SKM-1 (cell line): ENCODE measurements at regions not wholly inside any gene's neighbourhood (a gene's known extent, or its start where the extent isn't known, plus 50 kb on each side); places are given as distances from the start of the nearest gene placed in this dataset.
"Not testable (repeated sequence)": the region's sequence is repeated elsewhere in the genome, so short reads cannot be mapped to it uniquely, and the experiment has no call there.

Source experiments
- DNase-seq: peaks from one replicate; lab custom pipeline; 2025; ENCODE audit not compliant: unreplicated experiment; lab: John Stamatoyannopoulos, UW

DNA sequence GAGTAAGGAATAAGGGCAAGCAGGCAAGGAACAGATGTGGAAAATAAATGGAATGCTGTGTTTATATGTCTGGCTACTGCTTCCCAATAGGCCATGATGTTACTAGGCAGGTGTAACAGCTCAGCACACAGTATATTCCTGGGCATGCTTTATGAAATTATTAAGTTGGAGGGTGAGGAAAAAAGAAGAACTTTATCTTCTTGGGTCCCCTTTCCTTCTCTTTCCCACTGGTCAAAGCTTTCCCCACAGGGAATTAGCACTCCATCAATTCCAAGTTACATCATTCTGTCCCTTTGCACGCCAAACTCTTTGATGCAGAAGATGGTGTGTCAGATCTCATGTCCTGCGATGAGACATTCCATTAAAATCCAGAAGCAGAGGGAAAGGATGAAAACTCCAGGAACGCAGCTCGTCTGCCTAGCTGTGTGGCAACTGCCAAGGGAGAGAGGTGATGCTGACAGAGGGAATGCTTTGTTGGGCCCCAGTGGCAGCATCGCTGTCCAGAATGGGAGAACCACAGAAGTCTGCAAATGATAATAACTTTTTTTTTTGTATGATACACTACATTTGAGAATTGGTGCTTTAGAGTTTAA is 447.3 kb upstream of the ARRDC3 start:
- no peak for DNase-seq

DNA sequence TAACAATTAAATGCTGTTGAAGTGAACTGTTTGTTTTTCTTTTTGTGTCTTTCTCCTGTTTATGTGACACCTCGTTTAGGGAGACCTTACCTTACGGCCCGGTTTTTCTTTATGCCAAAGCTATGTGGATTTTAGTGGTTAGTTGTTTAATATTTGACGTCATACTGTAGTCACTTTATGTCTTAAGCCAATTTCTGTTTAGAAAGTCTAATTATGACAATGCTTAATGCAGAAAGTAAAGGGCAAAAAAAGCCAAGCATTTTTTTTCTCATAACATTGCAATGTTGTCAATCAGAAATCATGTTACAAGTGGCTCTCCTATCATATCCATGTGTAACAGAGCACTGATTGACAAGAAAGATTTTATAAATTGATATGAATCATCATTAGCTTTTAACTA is 442.5 kb upstream of the ARRDC3 start:
- DNase-seq, result no peak

DNA sequence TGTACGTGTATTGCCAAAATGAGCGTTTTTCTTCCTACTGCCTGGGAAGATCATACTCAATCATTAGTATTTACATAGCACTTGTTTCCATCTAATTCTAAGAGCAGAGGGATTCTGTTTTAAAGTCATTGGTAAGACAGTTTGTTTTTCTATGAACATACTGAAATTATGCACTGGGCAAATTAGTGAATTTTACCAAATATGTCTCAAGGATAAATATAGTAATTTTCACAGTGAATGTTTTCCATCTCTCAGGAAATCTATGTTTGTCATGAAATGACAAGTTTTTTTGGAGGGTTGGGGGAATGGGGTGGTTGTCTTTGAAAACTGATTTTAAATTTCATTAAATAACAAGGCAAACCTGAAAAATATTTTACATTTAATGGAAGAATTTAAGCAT is 441.3 kb upstream of the ARRDC3 start:
- DNase-seq, result no peak

DNA sequence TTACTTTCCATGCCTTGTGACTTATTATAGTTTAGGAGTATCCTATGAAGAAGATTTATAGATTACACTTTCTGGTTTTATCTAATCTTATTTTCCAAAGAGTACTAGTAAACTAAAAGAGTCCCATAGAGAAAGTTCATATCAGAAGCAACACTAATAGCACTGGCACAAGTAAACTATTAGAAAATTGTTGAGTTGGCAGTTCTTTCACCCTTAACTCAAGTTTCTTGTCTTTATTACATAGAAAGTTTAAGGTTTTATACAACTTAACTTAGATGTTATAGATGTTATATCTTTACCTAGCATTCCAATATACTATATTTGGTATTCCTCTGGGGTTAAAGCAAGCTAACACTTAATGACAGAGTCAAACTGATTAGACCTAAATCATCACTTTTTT is 437.8 kb upstream of the ARRDC3 start:
- no peak for DNase-seq

DNA sequence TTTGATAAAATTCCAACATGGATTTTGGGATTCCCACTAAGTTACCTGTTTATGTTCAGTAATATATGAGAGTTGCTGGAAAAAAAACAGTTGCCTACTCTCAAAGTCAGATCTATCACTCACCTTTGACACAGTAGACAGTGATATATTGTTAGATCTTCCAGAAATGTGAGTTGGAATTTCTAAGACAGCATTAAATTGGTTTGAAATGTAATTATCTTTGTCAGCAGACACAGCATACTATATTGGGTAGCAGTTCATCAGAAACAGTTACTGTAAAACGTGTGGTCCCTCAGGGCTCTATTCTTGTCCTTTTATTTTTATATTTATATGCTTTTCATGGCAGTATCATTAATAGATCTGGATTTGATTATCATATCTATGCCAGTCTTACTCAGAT is 433.6 kb upstream of the ARRDC3 start:
- DNase-seq, result no peak

DNA sequence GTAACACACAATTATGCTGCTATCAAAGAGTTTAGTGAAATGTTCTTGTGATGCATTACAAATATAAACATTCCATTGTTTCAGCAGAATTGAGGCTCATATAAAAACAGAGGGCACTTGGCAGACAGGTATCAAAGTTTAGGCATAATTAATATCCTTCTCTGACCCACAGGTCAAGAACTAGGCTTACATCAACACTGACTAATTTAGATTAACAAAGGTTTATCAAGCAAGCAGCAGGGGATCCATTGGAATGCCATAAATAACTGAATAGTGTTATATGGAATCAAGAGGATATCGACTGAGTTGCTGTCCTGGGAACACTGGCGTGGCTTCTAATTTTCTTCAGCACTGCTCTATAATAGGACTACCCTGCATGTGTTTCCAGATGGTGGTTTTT is 414.5 kb upstream of the ARRDC3 start:
- DNase-seq, result no peak

DNA sequence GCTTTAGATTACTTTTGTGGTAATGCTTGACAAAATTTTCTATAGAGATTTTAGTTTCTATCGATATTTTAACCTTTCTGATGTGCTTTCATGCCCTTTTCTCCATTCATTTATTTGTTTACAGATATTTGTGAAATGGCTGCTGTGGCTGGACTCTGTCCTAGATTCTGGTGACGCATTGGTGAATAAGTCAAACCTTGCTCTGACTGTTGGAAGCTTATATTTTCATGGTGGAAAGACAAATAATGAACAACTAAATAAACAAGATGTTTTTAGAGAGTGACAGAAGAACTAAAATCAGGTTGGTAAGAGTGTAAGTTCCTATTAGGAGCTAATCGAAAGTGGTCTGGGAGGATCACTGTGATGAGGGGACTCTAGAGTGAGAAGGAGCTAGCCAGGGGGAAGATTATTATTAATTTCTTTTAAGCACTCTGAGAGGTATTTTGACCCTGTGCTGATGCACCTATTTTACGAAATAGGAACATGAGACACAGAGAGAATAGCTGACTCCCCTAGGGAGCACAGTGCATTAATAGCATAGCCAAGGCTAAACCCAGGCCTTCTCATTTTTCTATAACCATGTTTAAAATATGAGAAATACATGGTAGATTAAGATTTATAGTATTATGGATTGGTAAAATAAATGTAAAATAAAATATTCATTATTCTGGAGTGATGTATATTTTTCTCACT is 411.9 kb upstream of the ARRDC3 start:
- DNase-seq, result no peak

DNA sequence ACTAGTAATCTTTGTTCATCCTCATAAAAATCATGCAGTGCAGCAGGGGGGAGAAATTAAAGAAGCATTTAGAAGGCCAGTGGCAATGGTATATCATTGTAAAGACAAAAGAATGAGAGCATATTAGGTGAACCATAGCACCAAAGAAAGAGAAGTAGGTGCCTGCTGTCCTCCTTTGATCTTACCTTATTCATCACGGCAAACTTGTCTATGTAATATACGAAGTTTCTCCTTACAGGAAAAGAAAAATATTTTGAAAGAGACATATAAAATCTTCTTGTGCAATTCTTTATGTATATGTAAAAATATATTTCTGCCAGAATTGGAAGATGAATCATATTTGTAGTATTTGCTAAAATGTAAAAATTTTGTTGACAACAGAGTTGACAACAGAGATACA is 411.3 kb upstream of the ARRDC3 start:
- DNase-seq, result no peak

DNA sequence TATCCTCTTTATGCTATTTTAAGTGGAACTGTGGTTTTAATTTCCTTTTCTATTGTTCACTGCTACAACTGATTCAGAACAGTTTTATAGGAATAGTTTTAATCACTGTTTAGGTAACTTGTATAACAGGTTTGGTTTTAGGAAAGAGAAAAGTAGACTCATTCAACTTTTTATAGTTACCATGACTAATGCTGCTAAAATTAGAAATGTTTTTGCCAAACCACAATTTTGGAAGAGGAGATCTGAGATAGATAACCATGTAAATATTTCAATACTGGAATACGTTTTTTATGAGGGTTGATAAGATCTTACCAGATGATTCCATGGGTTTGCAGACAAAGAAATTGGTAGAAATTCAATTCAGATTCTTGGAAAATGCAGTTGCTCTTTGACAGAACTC is 404.6 kb upstream of the ARRDC3 start:
- DNase-seq, result no peak

DNA sequence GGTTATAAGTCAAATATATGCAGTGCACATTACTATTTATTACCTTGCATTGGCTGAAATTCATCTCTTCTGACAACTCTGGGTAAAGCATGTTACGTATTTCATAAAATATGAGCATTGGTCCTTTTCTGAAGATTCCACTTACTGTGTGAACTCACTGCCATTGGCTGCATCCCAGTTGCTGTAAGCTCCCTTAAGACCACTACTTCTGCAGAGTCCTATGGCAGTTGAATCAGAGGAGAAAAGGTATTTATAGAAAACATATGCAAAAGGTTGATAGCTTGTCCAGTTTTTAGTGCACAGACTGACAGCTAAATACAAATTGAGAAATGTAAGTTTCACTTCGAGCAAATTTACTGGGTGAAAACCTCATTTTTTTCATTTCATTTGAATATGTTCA is 394.6 kb upstream of the ARRDC3 start:
- no peak for DNase-seq

DNA sequence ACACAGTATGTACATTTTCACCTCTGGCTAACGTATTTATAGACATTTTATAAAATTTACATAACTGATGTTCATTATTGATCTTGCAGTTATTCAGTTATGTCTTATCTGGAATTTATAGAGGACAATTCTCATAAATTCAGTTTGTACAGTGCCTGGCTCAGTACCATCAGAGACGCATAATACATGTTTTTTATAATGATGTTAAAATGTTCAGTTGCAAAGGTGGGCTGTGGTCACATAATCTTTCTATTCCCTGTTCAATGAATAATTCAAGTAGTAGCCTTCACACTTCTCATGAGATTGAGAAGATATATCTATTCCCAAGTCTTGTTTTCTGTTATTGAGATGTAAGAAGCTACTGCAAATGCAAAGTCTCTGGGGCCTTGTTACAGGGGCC is 393.1 kb upstream of the ARRDC3 start:
- DNase-seq, result no peak

DNA sequence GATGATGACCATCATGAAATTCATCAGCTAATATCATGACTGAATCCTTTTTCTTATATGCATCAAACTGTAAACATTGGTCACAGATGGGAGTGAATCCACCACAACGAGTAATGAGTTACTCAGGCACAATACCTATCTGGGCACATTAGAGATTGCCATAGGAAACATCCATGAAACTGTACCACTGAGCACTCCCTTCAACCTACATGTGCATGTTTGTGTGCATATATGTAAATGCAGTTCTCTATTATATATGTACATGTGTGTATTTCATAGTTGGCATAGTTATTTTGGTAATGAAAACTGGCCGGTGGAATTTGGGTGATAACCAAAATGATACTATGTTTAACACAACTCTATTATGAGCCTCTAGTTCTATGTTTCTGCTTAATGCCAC is 387.3 kb upstream of the ARRDC3 start:
- no peak for DNase-seq

DNA sequence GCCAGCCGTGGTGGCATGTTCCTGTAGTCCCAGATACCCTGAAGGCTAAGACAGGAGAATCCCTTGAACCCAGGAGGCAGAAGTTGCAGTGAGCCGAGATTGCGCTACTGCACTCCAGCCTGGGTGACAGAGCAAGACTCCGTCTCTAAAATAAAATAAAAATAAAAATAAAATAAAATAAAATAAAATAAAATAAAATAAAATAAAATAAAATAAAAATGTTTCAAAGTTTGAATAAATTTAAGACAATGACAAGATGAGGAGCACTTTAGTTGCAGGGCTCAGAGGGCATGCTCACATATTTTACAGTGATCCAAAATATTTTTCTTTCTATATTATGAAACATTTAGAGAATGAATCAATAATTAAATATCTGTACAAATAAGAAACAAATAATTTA is 374.3 kb upstream of the ARRDC3 start:
- not testable (repeated sequence) for DNase-seq

DNA sequence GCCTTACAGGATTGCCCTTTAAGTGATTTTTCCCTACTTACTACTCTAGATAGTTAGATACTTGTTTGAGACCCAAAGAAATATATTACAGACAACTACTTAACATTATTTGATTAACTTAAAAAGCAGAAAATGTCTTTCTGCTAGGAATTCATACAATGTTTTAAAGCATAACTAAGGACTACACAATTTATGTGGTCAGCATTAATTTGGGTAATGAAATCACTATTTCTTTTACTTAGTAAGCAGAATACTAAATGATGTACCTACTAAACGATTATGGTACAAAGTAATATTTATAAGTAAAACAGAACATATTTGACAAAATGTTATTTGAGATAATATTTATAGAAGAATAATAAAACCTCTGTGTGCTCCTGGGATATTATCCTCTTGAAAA is 371.9 kb upstream of the ARRDC3 start:
- no peak for DNase-seq

DNA sequence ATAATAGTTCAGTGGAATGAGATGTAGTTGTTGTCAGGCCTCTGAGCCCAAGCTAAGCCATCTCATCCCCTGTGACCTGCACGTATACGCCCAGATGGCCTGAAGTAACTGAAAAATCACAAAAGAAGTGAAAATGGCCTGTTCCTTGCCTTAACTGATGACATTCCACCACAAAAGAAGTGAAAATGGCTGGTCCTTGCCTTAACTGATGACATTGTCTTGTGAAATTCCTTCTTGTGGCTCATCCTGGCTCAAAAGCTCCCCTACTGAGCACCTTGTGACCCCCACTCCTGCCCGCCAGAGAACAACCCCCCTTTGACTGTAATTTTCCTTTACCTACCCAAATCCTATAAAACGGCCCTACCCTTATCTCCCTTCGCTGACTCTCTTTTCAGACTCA is 361.4 kb upstream of the ARRDC3 start:
- not testable (repeated sequence) for DNase-seq

DNA sequence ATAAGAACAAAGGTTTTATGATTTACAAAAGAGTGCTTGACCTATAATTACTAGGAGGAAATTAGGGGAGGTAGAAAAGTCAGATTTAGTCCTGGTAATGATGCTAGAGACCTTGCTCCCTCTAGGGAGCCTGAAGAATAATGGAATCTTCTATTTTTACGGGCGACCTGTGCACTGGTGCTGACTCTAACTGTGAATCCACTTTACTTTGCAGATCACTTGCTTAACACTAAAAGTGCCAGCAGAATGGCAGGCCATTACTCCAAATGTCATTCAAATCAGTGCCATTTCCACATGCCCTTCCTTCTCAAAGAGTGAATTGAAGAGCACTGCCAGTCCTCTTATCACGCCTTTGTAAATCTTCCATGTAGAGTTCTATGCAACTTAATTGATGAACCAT is 359.4 kb upstream of the ARRDC3 start:
- no peak for DNase-seq

DNA sequence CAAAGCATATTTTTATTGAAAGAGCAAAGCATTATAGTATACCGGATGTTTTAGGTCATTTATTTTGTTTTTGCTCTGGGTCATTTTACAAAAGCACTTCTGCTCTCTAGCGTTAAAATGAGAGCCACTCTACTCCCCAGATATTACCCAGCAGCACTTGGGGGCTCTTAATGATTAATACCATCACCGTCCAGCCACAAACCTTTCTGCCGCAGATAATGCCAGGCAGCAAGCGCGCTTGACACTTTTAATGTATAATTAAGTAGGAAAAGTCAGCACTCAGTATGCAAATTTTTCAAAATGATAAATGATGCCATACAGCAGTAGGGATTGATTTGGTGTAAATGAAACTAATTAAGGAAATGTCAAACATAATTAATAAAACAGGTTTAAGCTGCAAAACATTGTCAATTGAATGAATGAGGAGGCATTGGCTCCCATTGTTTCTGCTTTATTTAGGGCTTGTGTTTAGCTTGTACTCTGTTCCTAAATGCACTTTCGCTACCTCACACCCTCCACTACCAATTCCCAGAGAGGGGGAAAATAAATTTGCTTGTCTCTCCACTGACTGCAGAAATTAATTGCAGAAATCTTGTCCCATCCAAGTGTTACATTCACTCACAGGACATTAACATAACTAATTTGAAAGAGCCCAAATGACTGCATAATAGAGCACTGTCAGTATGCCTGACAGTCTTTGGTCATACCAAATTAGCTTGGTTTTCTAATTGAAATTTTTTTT is 358.8 kb upstream of the ARRDC3 start:
- DNase-seq, result no peak

DNA sequence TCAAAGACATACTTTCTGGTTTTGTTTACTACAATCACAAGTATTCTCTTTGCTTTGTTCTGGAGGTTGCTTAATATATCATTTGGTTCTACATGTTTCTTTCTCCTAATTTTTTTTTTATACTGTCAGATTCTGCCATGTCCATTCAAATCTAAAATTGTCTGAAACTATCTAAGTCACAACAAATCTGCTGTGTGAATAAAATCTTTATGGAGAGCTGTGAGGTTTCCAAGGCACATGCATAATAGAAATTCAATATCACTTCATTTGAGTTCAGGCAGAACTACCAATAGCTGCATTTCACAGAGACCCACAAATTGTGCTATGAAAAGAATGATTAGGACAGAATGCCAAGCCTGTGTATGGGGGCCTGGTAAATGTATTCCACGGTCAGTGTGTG is 346.9 kb upstream of the ARRDC3 start:
- no peak for DNase-seq

DNA sequence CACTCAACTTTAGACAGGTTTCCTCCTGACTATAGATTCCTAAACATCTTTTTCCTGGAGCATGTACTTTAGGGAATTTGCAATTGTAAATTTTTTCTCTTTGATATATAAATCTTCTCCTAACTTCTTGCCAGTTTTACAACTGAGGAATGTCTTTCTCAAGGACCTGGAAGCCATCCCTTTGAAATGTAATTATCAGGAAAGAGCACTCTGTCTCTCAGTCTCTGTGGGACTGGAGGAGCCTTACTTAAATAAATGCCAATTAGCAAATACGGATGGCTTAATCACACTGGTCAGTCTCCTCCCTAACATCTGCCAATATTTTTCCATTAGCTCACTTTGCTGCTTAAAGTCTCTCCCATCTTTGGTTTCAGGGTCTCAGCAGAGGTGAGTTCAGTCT is 344.3 kb upstream of the ARRDC3 start:
- no peak for DNase-seq

DNA sequence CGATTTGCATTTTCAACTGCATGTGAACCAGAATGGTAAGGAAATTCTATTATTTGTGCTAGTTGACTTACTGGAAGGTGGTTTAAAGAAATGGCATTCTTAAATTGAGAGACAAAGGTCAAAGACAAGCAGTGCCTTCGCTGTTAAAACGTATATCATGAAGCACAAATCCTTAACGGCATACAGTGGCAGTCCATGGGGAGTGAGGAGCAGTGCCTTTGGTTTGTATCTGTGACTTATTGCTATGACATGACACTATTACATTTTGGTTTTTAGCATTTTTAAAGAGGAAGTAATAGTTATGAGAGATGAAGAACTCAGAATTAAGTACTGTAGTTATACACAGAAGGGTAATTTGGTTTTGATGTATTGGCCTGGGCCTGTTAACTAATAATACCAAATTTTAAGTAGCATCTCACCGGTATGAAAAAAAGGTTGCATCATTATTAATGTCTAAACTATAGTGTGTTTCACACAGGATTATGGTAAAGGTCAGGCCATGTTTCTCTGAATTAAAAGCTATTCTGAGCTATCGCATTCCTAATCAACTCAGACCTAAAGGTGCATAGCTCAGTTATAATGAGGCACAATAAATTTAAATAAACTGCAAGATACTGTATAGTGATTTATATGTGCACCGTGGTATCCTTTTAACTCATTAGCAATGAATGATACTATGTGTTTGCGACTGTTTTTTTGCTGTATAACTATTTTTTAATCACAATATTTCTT is 339.8 kb upstream of the ARRDC3 start:
- no peak for DNase-seq

DNA sequence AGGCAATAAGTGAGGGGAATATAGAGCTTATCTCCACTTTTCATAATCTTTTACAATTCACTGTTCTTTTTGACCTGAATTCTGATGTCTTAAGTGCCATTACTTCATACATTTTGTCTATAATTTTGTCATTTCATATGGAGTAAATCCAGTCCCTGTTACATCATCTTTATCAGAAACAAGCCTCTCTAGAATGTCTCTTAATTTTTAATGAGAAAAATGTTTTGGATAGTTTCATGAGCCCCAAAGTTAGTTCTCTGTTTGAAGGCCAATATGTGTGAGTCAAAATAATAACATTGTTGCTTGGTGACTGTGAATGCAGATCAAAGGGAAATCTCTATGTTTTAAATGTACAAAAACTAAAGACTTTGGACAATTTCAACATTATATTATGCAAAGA is 329.6 kb upstream of the ARRDC3 start:
- DNase-seq, result no peak

DNA sequence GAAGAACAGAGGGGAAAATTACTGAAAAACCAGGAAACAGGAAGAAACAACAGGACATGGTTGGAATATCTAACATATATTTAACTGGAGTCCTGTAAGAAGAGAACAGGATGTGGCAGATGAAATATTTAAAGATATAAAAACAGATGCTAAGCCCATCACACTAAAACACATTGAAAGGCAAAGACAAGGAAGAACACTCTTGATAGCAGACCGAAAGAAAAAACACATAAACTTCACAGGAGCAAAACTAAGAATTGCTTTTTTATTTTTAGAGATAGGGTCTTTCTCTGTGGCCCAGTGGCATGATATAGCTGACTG is 324.4 kb upstream of the ARRDC3 start:
- DNase-seq, result no peak
